ENCODE measurements at regions not wholly inside any gene's neighbourhood (a gene's known extent, or its start where the extent isn't known, plus 50 kb on each side); places are given as distances from the start of the nearest gene placed in this dataset.
"Not testable (repeated sequence)": the region's sequence is repeated elsewhere in the genome, so short reads cannot be mapped to it uniquely, and the experiment has no call there.

- TF ChIP-seq CTCF (IDR thresholded peaks at IDR 0.05): no peak
- intact Hi-C loops (cut with DNase I; ENCODE audit: low total_unique reads): no loop called here
- no peak overlapping the region for H3K27ac ChIP-seq
- H3K4me3 ChIP-seq: no peak overlapping the region
- no peaks in the 10 kb centered on the region for H3K9me3 ChIP-seq
- no peaks in the 10 kb centered on the region for H3K4me1 ChIP-seq
- H3K27me3 ChIP-seq: no peaks in the 10 kb centered on the region
- no peak for DNase-seq
- no peaks in the 10 kb centered on the region for H3K36me3 ChIP-seq
These were observed 299.5 kb upstream of the RRP15 start for GRCh38 chr1:217985641-217986040.

GRCh38 chr1:217989510-217989909 lies 295.6 kb upstream of the RRP15 start:
- TF ChIP-seq CTCF (IDR thresholded peaks at IDR 0.05): no peak
- no peak overlapping the region for H3K4me3 ChIP-seq
- H3K36me3 ChIP-seq: no peaks in the 10 kb centered on the region
- DNase-seq: no peak
- no peaks in the 10 kb centered on the region for H3K27me3 ChIP-seq
- H3K27ac ChIP-seq: no peak overlapping the region
- H3K9me3 ChIP-seq: no peaks in the 10 kb centered on the region
- no peaks in the 10 kb centered on the region for H3K4me1 ChIP-seq
- intact Hi-C loops (cut with DNase I; ENCODE audit: low total_unique reads): no loop called here

GRCh38 chr1:217993439-217993838 lies 291.7 kb upstream of the RRP15 start:
- Histone ChIP-seq H3K27ac (no peak overlapping the region), H3K4me1 (no peaks in the 10 kb centered on the region), H3K27me3 (no peaks in the 10 kb centered on the region), H3K4me3 (no peak overlapping the region), H3K9me3 (no peaks in the 10 kb centered on the region), H3K36me3 (no peaks in the 10 kb centered on the region)
- no peak for DNase-seq
- intact Hi-C loops (cut with DNase I; ENCODE audit: low total_unique reads): no loop called here
- TF ChIP-seq CTCF (IDR thresholded peaks at IDR 0.05): no peak

GRCh38 chr1:218008296-218008695 lies 276.8 kb upstream of the RRP15 start:
- H3K9me3 ChIP-seq; intact Hi-C loops (cut with DNase I; ENCODE audit: low total_unique reads); H3K36me3 ChIP-seq; H3K27ac ChIP-seq; H3K4me3 ChIP-seq; DNase-seq; H3K4me1 ChIP-seq; H3K27me3 ChIP-seq: not testable (repeated sequence)

- intact Hi-C loops (cut with DNase I; ENCODE audit: low total_unique reads); H3K9me3 ChIP-seq; DNase-seq; H3K36me3 ChIP-seq; H3K27me3 ChIP-seq; H3K4me3 ChIP-seq; H3K27ac ChIP-seq; H3K4me1 ChIP-seq: not testable (repeated sequence)
These were observed 270.0 kb upstream of the RRP15 start for GRCh38 chr1:218015106-218015505.

GRCh38 chr1:218024211-218024720 lies 260.8 kb upstream of the RRP15 start:
- no peak for DNase-seq
- H3K27me3 ChIP-seq: no peaks in the 10 kb centered on the region
- H3K27ac ChIP-seq: no peak overlapping the region
- no peak for TF ChIP-seq CTCF (IDR thresholded peaks at IDR 0.05)
- no peaks in the 10 kb centered on the region for H3K36me3 ChIP-seq
- H3K9me3 ChIP-seq: no peaks in the 10 kb centered on the region
- H3K4me3 ChIP-seq: no peak overlapping the region
- intact Hi-C loops (cut with DNase I; ENCODE audit: low total_unique reads): no loop called here
- no peaks in the 10 kb centered on the region for H3K4me1 ChIP-seq

GRCh38 chr1:218025454-218025853 lies 259.6 kb upstream of the RRP15 start:
- intact Hi-C loops (cut with DNase I; ENCODE audit: low total_unique reads): no loop called here
- Histone ChIP-seq H3K36me3 (no peaks in the 10 kb centered on the region), H3K27me3 (no peaks in the 10 kb centered on the region), H3K27ac (no peak overlapping the region), H3K9me3 (no peaks in the 10 kb centered on the region), H3K4me3 (no peak overlapping the region), H3K4me1 (no peaks in the 10 kb centered on the region)
- DNase-seq: no peak
- TF ChIP-seq CTCF (IDR thresholded peaks at IDR 0.05): no peak

All from tibial artery (tissue), 4 donors.